OCI-LY7 (cell line): ENCODE measurements at regions not wholly inside any gene's neighbourhood (a gene's known extent, or its start where the extent isn't known, plus 50 kb on each side); places are given as distances from the start of the nearest gene placed in this dataset.

Source experiments
- BruUV-seq: library from RNA; stranded (reverse); fragments of 400-500 nt; replicated peaks from 2 replicates; lab custom pipeline; 2021; lab: Mats Ljungman, UMichigan
- CTCF ChIA-PET: fragments of 300-600 bp; sonication (Branson Sonifier 250); formaldehyde crosslinking; loops from one replicate; lab custom pipeline; 2022; ENCODE audit warnings: antibody characterized with exemption; ENCODE audit not compliant: unreplicated experiment; lab: Charles Lee
- POLR2A ChIA-PET: fragments of 300-600 bp; sonication (Branson Sonifier 250); formaldehyde crosslinking; loops from one replicate; lab custom pipeline; 2022; ENCODE audit warnings: antibody characterized with exemption; lab: Charles Lee
- DNase-seq: peaks from one replicate; pipeline ENCODE4 v3.0.0-alpha.2; 2015; ENCODE audit warnings: low spot score
- H2AFZ ChIP-seq: fragments of 200-600 bp; sonication (generic), shearing (Covaris generic); 2 replicates; pipeline ENCODE4 v1.6.1; 2014; ENCODE audit warnings: mild to moderate bottlenecking, antibody characterized with exemption, low read length, moderate library complexity
- H3K27ac ChIP-seq: fragments of 200-600 bp; sonication (generic); 2 replicates; pipeline ENCODE4 v1.5.1; 2014; ENCODE audit warnings: mixed run types, low read depth, mild to moderate bottlenecking, moderate library complexity, low read length, inconsistent platforms; ENCODE audit not compliant: poor library complexity, severe bottlenecking
- H3K36me3 ChIP-seq: fragments of 200-600 bp; sonication (generic); 2 replicates; pipeline ENCODE4 v1.6.1; 2014; ENCODE audit warnings: mild to moderate bottlenecking, antibody characterized with exemption, low read length, moderate library complexity, mixed read lengths; ENCODE audit not compliant: insufficient read depth
- H3K4me1 ChIP-seq: fragments of 200-600 bp; sonication (generic); 2 replicates; pipeline ENCODE4 v1.5.1; 2014; ENCODE audit warnings: mild to moderate bottlenecking, low read length; ENCODE audit not compliant: insufficient read depth, poor library complexity, severe bottlenecking
- H3K4me2 ChIP-seq: fragments of 200-600 bp; sonication (generic); 2 replicates; pipeline ENCODE4 v1.6.1; 2014; ENCODE audit warnings: mild to moderate bottlenecking, low read length
- H3K4me3 ChIP-seq: fragments of 200-600 bp; sonication (generic); 2 replicates; pipeline ENCODE4 v1.5.1; 2014; ENCODE audit warnings: mild to moderate bottlenecking, low read depth, low read length; ENCODE audit not compliant: poor library complexity, severe bottlenecking
- H3K79me2 ChIP-seq: fragments of 200-600 bp; sonication (generic); 2 replicates; pipeline ENCODE4 v1.6.1; 2016; ENCODE audit warnings: low read depth, mild to moderate bottlenecking, low read length, moderate library complexity, mixed read lengths; ENCODE audit not compliant: insufficient read depth
- H3K9me2 ChIP-seq: fragments of 200-600 bp; sonication (generic); 2 replicates; pipeline ENCODE4 v1.6.1; 2016; ENCODE audit warnings: mild to moderate bottlenecking, low read length, mixed read lengths; ENCODE audit not compliant: insufficient read depth
- H3K9me3 ChIP-seq: fragments of 200-600 bp; sonication (generic); 2 replicates; pipeline ENCODE4 v1.6.1; 2014; ENCODE audit warnings: mild to moderate bottlenecking, mixed run types, low read length, mixed read lengths
- H4K20me1 ChIP-seq: fragments of 200-600 bp; sonication (generic); 2 replicates; pipeline ENCODE4 v1.6.1; 2014; ENCODE audit warnings: mild to moderate bottlenecking, antibody characterized with exemption, low read length, moderate library complexity, mixed read lengths; ENCODE audit not compliant: insufficient read depth
- EZH2phosphoT487 ChIP-seq: fragments of 200-600 bp; sonication (generic); IDR thresholded peaks from 2 replicates; pipeline ENCODE4 v1.6.1; 2018; ENCODE audit warnings: low read depth, borderline replicate concordance, mild to moderate bottlenecking, mixed run types, antibody characterized with exemption, low read length, moderate library complexity, mixed read lengths
- intact Hi-C: fragments of 100-400 bp; cut with micrococcal nuclease; formaldehyde crosslinking; loops from one replicate; pipeline ENCODE4 v1.10.0; 2022; ENCODE audit not compliant: unreplicated experiment
- TF ChIP-seq, protein P1 (sequence below): fragments of 200-600 bp; sonication (generic); conservative IDR thresholded peaks from 2 replicates; pipeline ENCODE4 v1.5.1; 2014; ENCODE audit warnings: mild to moderate bottlenecking, antibody characterized with exemption, low read length, moderate library complexity, mixed read lengths

DNA sequence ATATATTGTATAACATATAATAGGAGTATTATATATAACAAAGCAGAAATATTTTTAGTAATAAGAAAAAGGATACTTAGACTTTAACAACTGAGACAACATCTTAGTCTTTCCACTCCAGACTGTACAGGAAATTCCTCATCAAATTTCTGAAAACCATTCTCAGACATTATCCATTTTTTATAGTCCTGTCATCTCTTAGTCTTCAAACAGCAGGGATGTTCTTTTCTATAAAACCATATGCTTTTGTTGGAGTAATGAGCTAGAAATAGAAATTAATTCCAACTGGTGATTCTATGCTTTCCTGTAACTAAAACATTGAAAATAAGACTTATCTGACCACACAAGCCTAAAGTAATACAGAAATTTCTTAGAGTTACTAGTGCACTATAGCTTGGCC, 82.2 kb upstream of the CSNK1A1L start:
- H3K9me2 ChIP-seq = no peaks in the 10 kb centered on the region

DNA sequence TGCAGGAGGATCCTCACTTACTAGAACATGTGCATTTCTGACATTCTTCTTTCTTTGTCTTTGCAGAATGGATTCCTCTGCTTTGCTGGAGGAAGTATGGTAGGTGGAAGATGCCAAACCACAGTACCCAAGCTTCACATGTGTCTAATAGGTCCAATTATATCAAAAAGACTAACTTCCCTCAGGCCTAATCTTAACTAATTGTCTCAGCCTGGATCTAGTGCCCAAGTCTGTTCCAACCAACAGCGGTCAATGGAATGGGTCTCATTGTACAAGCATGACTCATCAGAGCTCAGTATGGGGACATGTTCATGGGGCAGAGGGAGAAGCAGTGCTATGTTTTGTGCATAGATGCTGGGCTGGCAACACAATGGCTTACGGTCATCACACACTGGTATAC, 81.6 kb upstream of the CSNK1A1L start:
- intact Hi-C loops = no loop called here
- Histone ChIP-seq H3K27ac (no peak overlapping the region), H3K9me3 (no peaks in the 10 kb centered on the region), H2AFZ (no peak overlapping the region), H4K20me1 (no peaks in the 10 kb centered on the region), H3K79me2 (no peaks in the 10 kb centered on the region), H3K36me3 (no peaks in the 10 kb centered on the region), H3K4me2 (no peak overlapping the region), H3K4me3 (no peak overlapping the region), H3K4me1 (peaks cover 9% of the 10 kb centered on the region), H3K9me2 (no peaks in the 10 kb centered on the region)
- POLR2A ChIA-PET = no interaction called here
- DNase-seq = no peak
- TF ChIP-seq, protein P1, sequence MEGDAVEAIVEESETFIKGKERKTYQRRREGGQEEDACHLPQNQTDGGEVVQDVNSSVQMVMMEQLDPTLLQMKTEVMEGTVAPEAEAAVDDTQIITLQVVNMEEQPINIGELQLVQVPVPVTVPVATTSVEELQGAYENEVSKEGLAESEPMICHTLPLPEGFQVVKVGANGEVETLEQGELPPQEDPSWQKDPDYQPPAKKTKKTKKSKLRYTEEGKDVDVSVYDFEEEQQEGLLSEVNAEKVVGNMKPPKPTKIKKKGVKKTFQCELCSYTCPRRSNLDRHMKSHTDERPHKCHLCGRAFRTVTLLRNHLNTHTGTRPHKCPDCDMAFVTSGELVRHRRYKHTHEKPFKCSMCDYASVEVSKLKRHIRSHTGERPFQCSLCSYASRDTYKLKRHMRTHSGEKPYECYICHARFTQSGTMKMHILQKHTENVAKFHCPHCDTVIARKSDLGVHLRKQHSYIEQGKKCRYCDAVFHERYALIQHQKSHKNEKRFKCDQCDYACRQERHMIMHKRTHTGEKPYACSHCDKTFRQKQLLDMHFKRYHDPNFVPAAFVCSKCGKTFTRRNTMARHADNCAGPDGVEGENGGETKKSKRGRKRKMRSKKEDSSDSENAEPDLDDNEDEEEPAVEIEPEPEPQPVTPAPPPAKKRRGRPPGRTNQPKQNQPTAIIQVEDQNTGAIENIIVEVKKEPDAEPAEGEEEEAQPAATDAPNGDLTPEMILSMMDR = no peak
- TF ChIP-seq EZH2phosphoT487 = no peak
- BruUV-seq = no TSS peak
- CTCF ChIA-PET = no interaction called here

More for the DNA sequence above, 82.2 kb upstream of the CSNK1A1L start:
- TF ChIP-seq, protein P1 = no peak
- no peak for TF ChIP-seq EZH2phosphoT487
- Histone ChIP-seq H2AFZ (no peak overlapping the region), H3K4me2 (no peak overlapping the region), H3K4me3 (no peak overlapping the region), H4K20me1 (no peaks in the 10 kb centered on the region), H3K9me3 (no peaks in the 10 kb centered on the region), H3K27ac (no peak overlapping the region), H3K36me3 (no peaks in the 10 kb centered on the region), H3K79me2 (no peaks in the 10 kb centered on the region), H3K4me1 (peaks cover 4% of the 10 kb centered on the region)
- intact Hi-C loops = no loop called here
- ChIA-PET CTCF (no interaction called here), POLR2A (interaction anchor here (0.6 to 1.4 kb wide), 3 partner anchors 13 to 1575 kb away, joined by 3 to 5 read pairs (median 4); no protein-coding TSS in a partner anchor)
- DNase-seq = no peak
- no TSS peak for BruUV-seq

DNA sequence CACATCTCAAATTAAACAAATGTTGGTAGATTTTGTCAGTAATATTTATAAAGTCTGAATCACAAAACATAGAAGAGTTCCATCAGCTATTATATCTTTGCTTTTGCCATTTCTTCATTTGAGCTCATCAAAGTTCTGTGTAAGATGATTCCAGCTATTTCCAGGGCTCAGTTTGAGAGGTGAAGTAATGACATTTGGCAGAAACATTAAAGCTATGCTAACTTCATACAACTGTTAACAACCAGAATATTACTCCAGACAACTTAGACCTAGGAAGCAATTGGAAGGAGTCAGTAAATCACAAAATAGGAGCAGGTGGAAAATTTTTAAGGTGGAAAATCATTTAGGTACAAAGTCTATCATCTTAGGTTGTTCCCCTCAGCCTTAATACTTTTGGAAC, 76.2 kb upstream of the CSNK1A1L start:
- intact Hi-C loops = no loop called here
- no peak overlapping the region for H3K4me2 ChIP-seq
- no TSS peak for BruUV-seq
- no peaks in the 10 kb centered on the region for H4K20me1 ChIP-seq
- POLR2A ChIA-PET = no interaction called here
- H3K36me3 ChIP-seq = no peaks in the 10 kb centered on the region
- no peaks in the 10 kb centered on the region for H3K79me2 ChIP-seq
- no peak overlapping the region for H2AFZ ChIP-seq
- no peaks in the 10 kb centered on the region for H3K9me3 ChIP-seq
- H3K9me2 ChIP-seq = no peaks in the 10 kb centered on the region
- CTCF ChIA-PET = no interaction called here
- no peak overlapping the region for H3K4me3 ChIP-seq
- TF ChIP-seq, protein P1 = no peak
- no peak for TF ChIP-seq EZH2phosphoT487
- H3K4me1 ChIP-seq = peaks cover 9% of the 10 kb centered on the region
- DNase-seq = no peak
- no peak overlapping the region for H3K27ac ChIP-seq
